ENCODE measurements at regions not wholly inside any gene's neighbourhood (a gene's known extent, or its start where the extent isn't known, plus 50 kb on each side); places are given as distances from the start of the nearest gene placed in this dataset.

GRCh38 chr4:13955551-13955950 is 328.0 kb upstream of the BOD1L1 start:
- TF ChIP-seq RAD21 (IDR thresholded peaks at IDR 0.05), result no peak
- TF ChIP-seq TAF1 (conservative IDR thresholded peaks at IDR 0.05), result no peak
- TF ChIP-seq HNF4G (IDR thresholded peaks at IDR 0.05), result no peak
- no peak for TF ChIP-seq SP1 (IDR thresholded peaks at IDR 0.05)

GRCh38 chr4:13956947-13957346 is 329.4 kb upstream of the BOD1L1 start:
- H3K9me3 ChIP-seq (ENCODE audit: control insufficient read depth in 4 of 4, low read length in 3 of 4), result peaks cover 0 to 2% (median 0%) of the 10 kb centered on the region in 4 donors
- H3K36me3 ChIP-seq (ENCODE audit: control insufficient read depth in 4 of 4, insufficient read depth in 3 of 4, low read depth in 1 of 4, low read length in 3 of 4), result no peaks in the 10 kb centered on the region
- no peak overlapping the region for H3K27ac ChIP-seq (ENCODE audit: low read depth in 1 of 2, low read length in 2 of 2)
- TF ChIP-seq GABPA (IDR thresholded peaks at IDR 0.05 in 1 of 2, conservative IDR thresholded peaks at IDR 0.05 in 1 of 2) (no peak), EGR1 (IDR thresholded peaks at IDR 0.05; ENCODE audit: low read depth in 2 of 2) (no peak), JUND (IDR thresholded peaks at IDR 0.05) (no peak), MAX (IDR thresholded peaks at IDR 0.05) (no peak), NR2F2 (IDR thresholded peaks at IDR 0.05) (no peak), FOXA2 (IDR thresholded peaks at IDR 0.05) (no peak), RXRA (IDR thresholded peaks at IDR 0.05) (no peak), CTCF (IDR thresholded peaks at IDR 0.05; ENCODE audit: low read depth, low read length, missing input control) (no peak), TAF1 (conservative IDR thresholded peaks at IDR 0.05) (no peak), RAD21 (IDR thresholded peaks at IDR 0.05) (no peak)
- H3K27me3 ChIP-seq (ENCODE audit: control insufficient read depth in 4 of 4, insufficient read depth in 4 of 4, low read length in 3 of 4), result no peaks in the 10 kb centered on the region
- H3K9ac ChIP-seq (ENCODE audit: low read depth in 1 of 2, low read length in 2 of 2), result no peak overlapping the region
- 86% methylated on average over 2 of the region's 2 CpGs for WGBS
- no peak for DNase-seq (ENCODE audit: low spot score)
- no peaks in the 10 kb centered on the region for H3K4me1 ChIP-seq (ENCODE audit: control insufficient read depth in 4 of 4, insufficient read depth in 4 of 4, low read length in 3 of 4)
- no peak overlapping the region for H3K4me3 ChIP-seq (ENCODE audit: low read depth in 1 of 3, low read length in 3 of 3)

More at GRCh38 chr4:13955551-13955950, 328.0 kb upstream of the BOD1L1 start:
- Histone ChIP-seq H3K4me3 (ENCODE audit: low read depth in 1 of 3, low read length in 3 of 3) (no peak overlapping the region), H3K9me3 (ENCODE audit: control insufficient read depth in 4 of 4, low read length in 3 of 4) (no peaks in the 10 kb centered on the region), H3K27ac (ENCODE audit: low read depth in 1 of 2, low read length in 2 of 2) (no peak overlapping the region), H3K9ac (ENCODE audit: low read depth in 1 of 2, low read length in 2 of 2) (no peak overlapping the region), H3K4me1 (ENCODE audit: control insufficient read depth in 4 of 4, insufficient read depth in 4 of 4, low read length in 3 of 4) (no peaks in the 10 kb centered on the region), H3K36me3 (ENCODE audit: control insufficient read depth in 4 of 4, insufficient read depth in 3 of 4, low read depth in 1 of 4, low read length in 3 of 4) (peaks cover 0 to 1% (median 0%) of the 10 kb centered on the region in 4 donors), H3K27me3 (ENCODE audit: control insufficient read depth in 4 of 4, insufficient read depth in 4 of 4, low read length in 3 of 4) (no peaks in the 10 kb centered on the region)
- WGBS, result 92% methylated on average over 7 of the region's 7 CpGs
- DNase-seq (ENCODE audit: low spot score), result no peak

GRCh38 chr4:13957871-13958270 is 330.3 kb upstream of the BOD1L1 start:
- Histone ChIP-seq H3K9ac (ENCODE audit: low read depth in 1 of 2, low read length in 2 of 2) (no peak overlapping the region), H3K9me3 (ENCODE audit: control insufficient read depth in 4 of 4, low read length in 3 of 4) (peaks cover 0 to 2% (median 0%) of the 10 kb centered on the region in 4 donors), H3K4me3 (ENCODE audit: low read depth in 1 of 3, low read length in 3 of 3) (no peak overlapping the region), H3K27ac (ENCODE audit: low read depth in 1 of 2, low read length in 2 of 2) (no peak overlapping the region), H3K4me1 (ENCODE audit: control insufficient read depth in 4 of 4, insufficient read depth in 4 of 4, low read length in 3 of 4) (no peaks in the 10 kb centered on the region), H3K27me3 (ENCODE audit: control insufficient read depth in 4 of 4, insufficient read depth in 4 of 4, low read length in 3 of 4) (no peaks in the 10 kb centered on the region), H3K36me3 (ENCODE audit: control insufficient read depth in 4 of 4, insufficient read depth in 3 of 4, low read depth in 1 of 4, low read length in 3 of 4) (no peaks in the 10 kb centered on the region)
- no peak for DNase-seq (ENCODE audit: low spot score)
- 76% methylated on average over 5 of the region's 5 CpGs for WGBS
- TF ChIP-seq ATF3 (IDR thresholded peaks at IDR 0.05) (no peak), GABPA (IDR thresholded peaks at IDR 0.05 in 1 of 2, conservative IDR thresholded peaks at IDR 0.05 in 1 of 2) (no peak), RXRA (IDR thresholded peaks at IDR 0.05) (no peak), REST (IDR thresholded peaks at IDR 0.05) (no peak), YY1 (IDR thresholded peaks at IDR 0.05) (no peak), NR2F2 (IDR thresholded peaks at IDR 0.05) (no peak), SP1 (IDR thresholded peaks at IDR 0.05) (no peak)

All from liver (tissue), 8 donors.